ENCODE measurements at regions not wholly inside any gene's neighbourhood (a gene's known extent, or its start where the extent isn't known, plus 50 kb on each side); places are given as distances from the start of the nearest gene placed in this dataset.

- TF ChIP-seq CTCF (conservative IDR thresholded peaks at IDR 0.05; ENCODE audit: low read depth, low read length) = no peak
- TF ChIP-seq EZH2 (IDR thresholded peaks at IDR 0.05; ENCODE audit: low read length, unreplicated experiment) = no peak
Measured at GRCh38 chr16:50998411-50998810, 152.7 kb downstream of the SALL1 start.

All from PC-3 (cell line).